Germinal center (tissue), 1 donor: ENCODE measurements at regions not wholly inside any gene's neighbourhood (a gene's known extent, or its start where the extent isn't known, plus 50 kb on each side); places are given as distances from the start of the nearest gene placed in this dataset.
"Not testable (repeated sequence)": the region's sequence is repeated elsewhere in the genome, so short reads cannot be mapped to it uniquely, and the experiment has no call there.

Source experiments
- DNase-seq: peaks from one replicate; pipeline ENCODE4 v3.0.0; 2012; ENCODE audit warnings: mixed read lengths, low spot score

- no peak for DNase-seq
Observed at GRCh38 chr9:30127371-30127770, 2257.1 kb upstream of the ACO1 start.

- no peak for DNase-seq
Observed at GRCh38 chr9:30140407-30140806, 2244.0 kb upstream of the ACO1 start.

GRCh38 chr9:30160570-30160969 is 2223.9 kb upstream of the ACO1 start:
- no peak for DNase-seq

- DNase-seq, result no peak
Observed at GRCh38 chr9:30172206-30172605, 2212.2 kb upstream of the ACO1 start.

- no peak for DNase-seq
Observed at GRCh38 chr9:30178610-30179009, 2205.8 kb upstream of the ACO1 start.

- DNase-seq, result no peak
Observed at GRCh38 chr9:30193421-30193820, 2191.0 kb upstream of the ACO1 start.

GRCh38 chr9:30196941-30197340 is 2187.5 kb upstream of the ACO1 start:
- DNase-seq, result no peak

GRCh38 chr9:30197453-30197852 is 2187.0 kb upstream of the ACO1 start:
- no peak for DNase-seq

GRCh38 chr9:30197954-30198353 is 2186.5 kb upstream of the ACO1 start:
- no peak for DNase-seq

GRCh38 chr9:30198463-30199309 is 2185.8 kb upstream of the ACO1 start:
- DNase-seq, result no peak

GRCh38 chr9:30201024-30201423 is 2183.4 kb upstream of the ACO1 start:
- no peak for DNase-seq

GRCh38 chr9:30235068-30235467 is 2149.4 kb upstream of the ACO1 start:
- DNase-seq, result no peak

GRCh38 chr9:30235564-30235963 is 2148.9 kb upstream of the ACO1 start:
- DNase-seq, result no peak

- no peak for DNase-seq
Observed at GRCh38 chr9:30239878-30240277, 2144.6 kb upstream of the ACO1 start.

- DNase-seq, result no peak
Observed at GRCh38 chr9:30243467-30243866, 2141.0 kb upstream of the ACO1 start.

- DNase-seq, result no peak
Observed at GRCh38 chr9:30244877-30245276, 2139.6 kb upstream of the ACO1 start.

- no peak for DNase-seq
Observed at GRCh38 chr9:30250872-30251271, 2133.6 kb upstream of the ACO1 start.

- no peak for DNase-seq
Observed at GRCh38 chr9:30258094-30258493, 2126.3 kb upstream of the ACO1 start.

GRCh38 chr9:30280229-30280900 is 2104.1 kb upstream of the ACO1 start:
- no peak for DNase-seq

- DNase-seq, result no peak
Observed at GRCh38 chr9:30289435-30289834, 2095.0 kb upstream of the ACO1 start.

GRCh38 chr9:30292026-30292425 is 2092.4 kb upstream of the ACO1 start:
- DNase-seq, result not testable (repeated sequence)

GRCh38 chr9:30293231-30293630 is 2091.2 kb upstream of the ACO1 start:
- DNase-seq, result no peak

- DNase-seq, result no peak
Observed at GRCh38 chr9:30299126-30299780, 2085.2 kb upstream of the ACO1 start.
